NCI-H1417 (cell line): ENCODE measurements at regions not wholly inside any gene's neighbourhood (a gene's known extent, or its start where the extent isn't known, plus 50 kb on each side); places are given as distances from the start of the nearest gene placed in this dataset.
"Not testable (repeated sequence)": the region's sequence is repeated elsewhere in the genome, so short reads cannot be mapped to it uniquely, and the experiment has no call there.

ENCODE experiments used
- DNase-seq, 3 experiments: peaks; one replicate each; lab custom pipeline; 2025; lab: John Stamatoyannopoulos, UW

GRCh38 chr14:65966188-65966587 lies 520.0 kb upstream of the CCDC196 start:
- no peak for DNase-seq

- DNase-seq = no peak
These were observed 513.8 kb upstream of the CCDC196 start for GRCh38 chr14:65972346-65972870.

- DNase-seq = no peak
These were observed 513.3 kb upstream of the CCDC196 start for GRCh38 chr14:65972891-65973290.

GRCh38 chr14:65975865-65976264 lies 510.3 kb upstream of the CCDC196 start:
- no peak for DNase-seq

DNA sequence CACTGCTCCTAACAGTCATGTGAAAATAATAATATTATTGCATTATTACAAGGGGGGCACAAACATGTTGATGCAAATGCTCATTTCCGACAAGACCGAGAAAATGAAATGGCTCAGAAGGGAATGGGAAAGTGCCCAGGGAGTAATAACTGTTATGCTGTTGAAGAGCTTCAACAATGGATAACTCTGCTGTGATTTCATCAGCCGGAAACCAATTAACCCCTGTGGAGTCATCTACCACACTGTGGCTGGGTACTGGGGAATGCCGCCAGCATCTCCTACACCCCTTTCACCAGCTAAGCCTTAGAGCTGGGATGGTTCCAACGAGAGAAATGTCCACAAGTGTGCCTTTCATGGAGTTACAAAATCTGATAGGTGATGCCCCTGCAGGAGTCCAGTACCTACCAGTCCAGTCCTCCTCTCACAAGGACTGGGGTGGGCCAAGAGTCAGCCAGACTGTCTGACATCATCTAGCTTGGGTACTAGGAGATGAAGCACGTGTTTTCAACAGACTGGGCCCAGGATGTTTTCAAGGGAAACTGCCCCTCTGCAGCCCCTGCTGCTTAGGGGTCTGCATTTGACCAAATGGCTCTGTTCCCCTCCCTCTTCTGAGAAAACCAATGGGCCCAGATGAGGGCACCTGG lies 509.3 kb upstream of the CCDC196 start:
- DNase-seq = no peak

- no peak for DNase-seq
These were observed 504.9 kb upstream of the CCDC196 start for GRCh38 chr14:65981192-65981843.

- DNase-seq = no peak
These were observed 500.1 kb upstream of the CCDC196 start for GRCh38 chr14:65986041-65986440.

GRCh38 chr14:65989981-65990380 lies 496.2 kb upstream of the CCDC196 start:
- no peak for DNase-seq

DNA sequence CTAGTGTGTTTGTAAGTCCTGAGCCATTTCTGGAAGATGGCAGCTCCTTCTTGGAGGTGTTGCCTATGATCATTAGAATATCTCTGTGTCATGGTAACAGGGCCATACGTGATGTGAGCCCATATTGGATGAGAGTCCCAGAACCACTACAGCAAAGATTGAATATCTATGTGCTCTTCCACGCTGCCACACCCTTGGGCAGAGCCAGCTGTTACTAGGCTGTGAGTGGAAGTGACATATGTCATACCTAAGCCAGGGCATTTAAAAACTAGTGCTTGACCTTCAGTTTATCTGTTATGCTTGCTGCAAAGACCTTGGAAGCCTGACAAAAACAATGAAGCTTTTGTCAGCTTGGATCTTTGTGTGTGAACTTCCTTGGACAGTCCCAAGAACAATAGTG lies 495.1 kb upstream of the CCDC196 start:
- no peak for DNase-seq

- DNase-seq = not testable (repeated sequence)
These were observed 494.2 kb upstream of the CCDC196 start for GRCh38 chr14:65991935-65992334.

DNA sequence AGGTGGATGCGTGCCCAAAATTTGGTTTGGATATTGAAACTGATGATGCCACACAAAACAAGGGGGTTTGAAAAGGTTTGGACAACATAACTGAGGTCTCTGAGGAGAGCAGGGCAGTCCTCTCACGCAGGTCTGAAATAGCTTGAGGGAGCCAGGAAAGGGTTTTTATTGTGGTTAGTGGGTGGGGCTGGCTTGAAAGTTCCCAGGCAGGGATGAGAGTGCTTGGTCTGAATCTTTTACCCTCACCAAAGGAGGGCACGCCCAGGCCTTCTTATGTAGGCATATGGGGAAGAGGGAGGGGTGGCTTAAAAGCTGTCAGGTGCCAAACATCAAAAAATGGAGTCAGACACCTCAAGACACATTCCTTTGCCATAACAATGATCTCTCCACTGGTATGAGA lies 493.1 kb upstream of the CCDC196 start:
- peak in 1 of 3 experiments; percentile 78 for DNase-seq

DNA sequence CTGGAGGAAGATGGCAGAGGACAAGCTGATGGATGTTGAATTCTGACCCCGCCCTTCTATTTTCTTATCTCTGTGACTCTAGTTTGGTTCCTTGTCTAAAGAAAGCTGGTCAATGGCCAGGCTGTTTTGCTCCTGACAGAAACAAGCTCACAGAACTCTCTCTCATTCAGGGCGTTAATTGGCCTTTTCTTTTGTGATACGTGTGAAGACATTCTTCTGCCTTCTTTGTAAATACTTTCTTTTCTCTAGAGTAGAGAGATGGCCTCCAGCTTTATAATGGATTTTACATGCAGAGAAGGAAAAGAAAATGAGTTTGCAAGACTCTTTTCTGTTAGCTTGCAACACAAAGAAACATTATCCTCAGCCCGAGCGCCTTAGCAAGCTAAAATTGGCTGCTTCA lies 492.2 kb upstream of the CCDC196 start:
- no peak for DNase-seq

GRCh38 chr14:65997347-65997746 lies 488.8 kb upstream of the CCDC196 start:
- DNase-seq = no peak

- DNase-seq = peak in 1 of 3 experiments; percentile 19
These were observed 486.3 kb upstream of the CCDC196 start for GRCh38 chr14:65999865-66000264.

DNA sequence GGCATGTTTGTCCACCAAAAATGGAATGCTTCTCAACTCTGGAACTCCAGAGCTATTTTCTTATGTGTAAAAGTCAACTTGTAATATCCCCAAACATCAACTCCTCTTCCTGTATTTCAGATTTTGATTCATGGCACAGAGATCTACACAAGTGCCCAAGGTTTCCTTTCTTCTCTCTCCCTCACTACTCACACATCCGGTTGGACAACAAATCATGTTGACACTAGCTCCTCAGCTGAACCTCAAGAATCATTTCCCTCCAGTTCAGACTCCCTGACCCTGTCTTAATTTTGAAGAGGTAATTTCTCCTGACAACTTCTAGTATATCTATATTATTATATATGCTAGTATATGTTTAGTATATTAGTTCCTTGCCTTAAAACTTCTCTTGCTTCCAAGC lies 485.4 kb upstream of the CCDC196 start:
- no peak for DNase-seq

DNA sequence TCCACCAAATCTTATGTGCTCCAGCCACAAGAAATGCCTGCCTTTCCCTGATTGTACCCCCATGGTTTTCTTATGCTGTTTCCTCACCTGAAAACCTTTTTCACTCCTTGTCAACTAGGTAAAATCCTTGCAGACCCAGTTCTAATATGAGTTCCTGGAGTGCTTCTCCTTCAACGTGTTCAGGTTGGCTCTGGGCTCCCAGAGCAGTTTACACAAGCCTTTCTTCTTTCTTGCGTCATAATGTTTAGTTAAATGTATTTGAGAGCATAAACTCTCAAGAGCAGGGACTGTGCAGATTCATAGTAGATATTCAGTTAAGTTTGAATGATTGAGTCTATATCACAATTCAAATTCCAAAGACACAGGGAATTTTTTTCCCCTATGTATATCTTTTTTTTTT lies 484.8 kb upstream of the CCDC196 start:
- no peak for DNase-seq

DNA sequence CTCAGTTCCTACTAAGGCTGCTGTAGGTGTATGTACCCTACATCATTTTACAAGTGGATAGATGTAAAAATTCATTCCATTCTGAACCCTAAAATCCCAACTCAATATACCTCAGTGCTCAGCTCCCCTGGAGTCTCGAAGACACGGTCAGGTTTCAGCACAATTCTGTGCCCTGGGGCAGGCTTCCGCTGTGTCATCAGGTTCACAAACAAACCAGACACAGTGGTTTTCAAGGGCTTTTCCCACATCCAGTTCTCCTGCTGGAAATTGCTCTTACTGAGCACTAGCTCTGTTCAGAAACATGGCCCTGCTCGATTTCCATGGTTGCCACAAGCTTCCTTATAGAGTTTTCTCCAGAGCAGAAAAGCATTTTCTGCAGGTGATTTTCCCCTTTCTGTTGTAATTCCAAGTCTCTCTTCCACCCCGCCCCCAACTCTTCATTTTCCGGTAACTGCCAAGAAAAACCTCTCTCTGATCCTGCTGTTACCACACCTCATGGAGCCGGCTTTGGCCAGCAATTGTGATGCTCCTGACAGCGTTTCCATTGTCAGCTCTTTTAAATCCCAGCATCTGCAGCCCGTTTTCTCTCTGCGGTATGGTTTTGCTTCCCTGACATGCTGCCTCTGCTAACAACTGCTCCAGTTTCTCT lies 483.0 kb upstream of the CCDC196 start:
- DNase-seq = peak in 2 of 3 experiments; percentile 9 to 61

DNA sequence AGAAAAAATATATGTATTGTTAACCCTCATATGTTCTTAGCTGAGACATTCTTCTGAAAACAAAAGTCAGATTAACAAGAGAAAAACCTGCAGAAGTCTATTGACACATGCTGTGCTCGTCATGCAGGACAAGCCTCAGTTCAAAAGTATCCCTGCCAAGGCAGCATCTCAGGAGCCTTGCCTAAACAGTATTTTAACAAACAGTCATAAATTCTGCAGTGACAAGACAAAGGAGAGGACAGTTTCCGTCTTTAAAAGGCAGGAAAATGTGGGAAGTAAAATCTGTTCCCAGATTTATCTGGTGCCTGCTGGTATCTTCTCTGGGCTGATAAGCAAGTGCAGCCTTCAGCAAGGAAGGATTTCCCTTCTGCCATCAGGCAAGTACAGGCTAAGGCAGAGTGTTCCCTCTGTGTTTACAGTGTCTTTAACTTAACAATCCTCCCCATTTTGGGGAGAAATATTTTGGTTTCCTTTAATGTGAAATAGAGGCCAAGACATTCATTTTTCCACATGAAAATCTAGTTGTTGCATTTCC lies 480.2 kb upstream of the CCDC196 start:
- DNase-seq = no peak

GRCh38 chr14:66008631-66009030 lies 477.5 kb upstream of the CCDC196 start:
- no peak for DNase-seq

GRCh38 chr14:66009089-66009488 lies 477.1 kb upstream of the CCDC196 start:
- DNase-seq = no peak

DNA sequence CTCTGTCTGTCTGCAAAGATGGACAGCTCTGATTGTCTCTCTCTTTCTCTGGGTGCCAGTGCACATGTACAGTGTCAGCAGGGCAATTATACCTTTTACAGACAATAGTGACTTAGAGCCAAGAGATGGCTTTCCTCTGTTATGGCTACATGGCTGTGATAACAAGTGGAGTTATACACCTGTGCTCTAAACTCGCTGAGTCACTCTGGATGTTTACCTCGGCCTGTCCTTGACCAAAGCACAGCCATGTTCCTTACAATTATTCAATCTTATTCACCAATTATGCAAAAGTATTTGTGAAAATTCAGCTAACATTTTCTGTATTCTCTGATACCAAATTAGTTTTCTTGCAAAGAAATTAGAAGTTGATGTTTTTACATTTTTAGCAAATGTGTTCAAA lies 475.5 kb upstream of the CCDC196 start:
- no peak for DNase-seq

- no peak for DNase-seq
These were observed 474.3 kb upstream of the CCDC196 start for GRCh38 chr14:66011855-66012254.

GRCh38 chr14:66013607-66014006 lies 472.6 kb upstream of the CCDC196 start:
- not testable (repeated sequence) for DNase-seq
